H9 (cell line): ENCODE measurements at regions not wholly inside any gene's neighbourhood (a gene's known extent, or its start where the extent isn't known, plus 50 kb on each side); places are given as distances from the start of the nearest gene placed in this dataset.

Experiments used
- DNase-seq: peaks from one replicate; pipeline ENCODE4 v3.0.0-alpha.2; 2017
- H2AFZ ChIP-seq: one replicate; pipeline ENCODE4 v1.6.1; 2013; ENCODE audit warnings: mild to moderate bottlenecking, low read length, control low read depth, moderate library complexity
- H2AK5ac ChIP-seq: 2 replicates; pipeline ENCODE4 v1.6.1; 2013; ENCODE audit warnings: low read length, control low read depth, mixed read lengths; ENCODE audit not compliant: insufficient read length
- H2BK120ac ChIP-seq: one replicate; pipeline ENCODE4 v1.6.1; 2013; ENCODE audit warnings: low read depth, mild to moderate bottlenecking, low read length, control low read depth, inconsistent platforms; ENCODE audit not compliant: poor library complexity, severe bottlenecking
- H2BK12ac ChIP-seq: 2 replicates; pipeline ENCODE4 v1.6.1; 2013; ENCODE audit warnings: low read length, control low read depth, mixed read lengths, low read depth; ENCODE audit not compliant: insufficient read length
- H2BK15ac ChIP-seq: 2 replicates; pipeline ENCODE4 v1.6.1; 2013; ENCODE audit warnings: low read depth, low read length, control low read depth
- H2BK20ac ChIP-seq: one replicate; pipeline ENCODE4 v1.6.1; 2013; ENCODE audit warnings: low read depth, mild to moderate bottlenecking, low read length, control low read depth, inconsistent platforms; ENCODE audit not compliant: poor library complexity, severe bottlenecking
- H2BK5ac ChIP-seq: 2 replicates; pipeline ENCODE4 v1.6.1; 2013; ENCODE audit warnings: low read length, control low read depth, mixed read lengths; ENCODE audit not compliant: insufficient read length
- H3K14ac ChIP-seq: 2 replicates; pipeline ENCODE4 v1.6.1; 2013; ENCODE audit warnings: low read length, control low read depth; ENCODE audit not compliant: insufficient read depth
- H3K18ac ChIP-seq: 2 replicates; pipeline ENCODE4 v1.6.1; 2013; ENCODE audit warnings: low read depth, mild to moderate bottlenecking, mixed read lengths, low read length, control low read depth; ENCODE audit not compliant: insufficient read length
- H3K23ac ChIP-seq: 2 replicates; pipeline ENCODE4 v1.6.1; 2013; ENCODE audit warnings: low read length, control low read depth, mixed read lengths, low read depth; ENCODE audit not compliant: insufficient read length
- H3K23me2 ChIP-seq: 2 replicates; pipeline ENCODE4 v1.6.1; 2013; ENCODE audit warnings: low read depth, mild to moderate bottlenecking, mixed read lengths, low read length, control low read depth; ENCODE audit not compliant: insufficient read length, poor library complexity, severe bottlenecking
- H3K27ac ChIP-seq: 2 replicates; pipeline ENCODE4 v1.5.1; 2013; ENCODE audit warnings: low read length, control low read depth, mixed read lengths, low read depth; ENCODE audit not compliant: insufficient read length
- H3K27me3 ChIP-seq: 2 replicates; pipeline ENCODE4 v1.6.1; 2013; ENCODE audit warnings: low read length, control low read depth, inconsistent platforms; ENCODE audit not compliant: insufficient read depth
- H3K4ac ChIP-seq: 2 replicates; pipeline ENCODE4 v1.6.1; 2013; ENCODE audit warnings: low read depth, mild to moderate bottlenecking, control low read depth, inconsistent platforms, low read length, moderate library complexity
- H3K4me1 ChIP-seq: 2 replicates; pipeline ENCODE4 v1.6.1; 2013; ENCODE audit warnings: low read length, control low read depth, inconsistent platforms; ENCODE audit not compliant: insufficient read depth
- H3K4me2 ChIP-seq: 2 replicates; pipeline ENCODE4 v1.6.1; 2013; ENCODE audit warnings: low read length, control low read depth, mixed read lengths; ENCODE audit not compliant: insufficient read length, insufficient read depth
- H3K56ac ChIP-seq: 2 replicates; pipeline ENCODE4 v1.6.1; 2013; ENCODE audit warnings: low read depth, mild to moderate bottlenecking, mixed read lengths, low read length, control low read depth; ENCODE audit not compliant: insufficient read length
- H3K79me1 ChIP-seq: 2 replicates; pipeline ENCODE4 v1.6.1; 2013; ENCODE audit warnings: low read depth, mild to moderate bottlenecking, moderate library complexity, low read length, control low read depth, inconsistent platforms; ENCODE audit not compliant: insufficient read depth, poor library complexity, severe bottlenecking
- H3K79me2 ChIP-seq: 2 replicates; pipeline ENCODE4 v1.6.1; 2013; ENCODE audit warnings: low read length, control low read depth, inconsistent platforms; ENCODE audit not compliant: insufficient read depth
- H3K9ac ChIP-seq: 2 replicates; pipeline ENCODE4 v1.6.1; 2013; ENCODE audit warnings: low read length, control low read depth, mixed read lengths; ENCODE audit not compliant: insufficient read length; ENCODE audit errors: extremely low read depth
- H3K9me3 ChIP-seq: one replicate; pipeline ENCODE4 v1.6.1; 2013; ENCODE audit warnings: low read depth, low read length, inconsistent platforms; ENCODE audit not compliant: control insufficient read depth
- H3T11ph ChIP-seq: one replicate; pipeline ENCODE4 v1.6.1; 2013; ENCODE audit warnings: mild to moderate bottlenecking, low read length, control low read depth, inconsistent platforms
- H4K20me1 ChIP-seq: one replicate; pipeline ENCODE4 v1.6.1; 2013; ENCODE audit not compliant: control insufficient read depth, insufficient read length, insufficient read depth
- H4K5ac ChIP-seq: 2 replicates; pipeline ENCODE4 v1.6.1; 2013; ENCODE audit warnings: low read depth, mild to moderate bottlenecking, mixed read lengths, low read length, control low read depth; ENCODE audit not compliant: insufficient read length
- H4K8ac ChIP-seq: replicated peaks from 2 replicates; pipeline ENCODE4 v1.6.1; 2013; ENCODE audit warnings: low read length, control low read depth, mixed read lengths, low read depth; ENCODE audit not compliant: insufficient read length
- H4K91ac ChIP-seq: 2 replicates; pipeline ENCODE4 v1.6.1; 2013; ENCODE audit warnings: low read depth, mild to moderate bottlenecking, moderate library complexity, mixed read lengths, low read length, control low read depth; ENCODE audit not compliant: insufficient read length
- H3K27ac Mint-ChIP-seq, 3 experiments: 2 replicates in 2 of 3; 3 replicates in 1 of 3; pipeline ENCODE4 v1.8.0; 2020 to 2021; ENCODE audit warnings: mixed read lengths in 3 of 3, mild to moderate bottlenecking in 1 of 3, moderate library complexity in 1 of 3
- H3K27me3 Mint-ChIP-seq: 2 replicates; pipeline ENCODE4 v1.8.0; 2021; ENCODE audit warnings: low read depth, mild to moderate bottlenecking, moderate library complexity, mixed read lengths
- H3K36me3 Mint-ChIP-seq, 3 experiments: 2 replicates in 2 of 3; 3 replicates in 1 of 3; pipeline ENCODE4 v1.8.0; 2020 to 2021; ENCODE audit warnings: low read depth in 3 of 3, mixed read lengths in 3 of 3; ENCODE audit not compliant: insufficient read depth in 1 of 3
- H3K4me1 Mint-ChIP-seq, 2 experiments: 2 replicates each; pipeline ENCODE4 v1.8.0; 2020; ENCODE audit warnings: mixed read lengths in 2 of 2
- H3K4me3 Mint-ChIP-seq, 2 experiments: 2 replicates in 1 of 2; 3 replicates in 1 of 2; pipeline ENCODE4 v1.8.0; 2020 to 2021; ENCODE audit warnings: mild to moderate bottlenecking in 2 of 2, mixed read lengths in 2 of 2, moderate library complexity in 1 of 2
- H3K9me3 Mint-ChIP-seq, 2 experiments: 2 replicates in 1 of 2; 3 replicates in 1 of 2; pipeline ENCODE4 v1.8.0; 2020; ENCODE audit warnings: mild to moderate bottlenecking in 2 of 2, mixed read lengths in 2 of 2, moderate library complexity in 1 of 2
- CTCF ChIP-seq: fragments of 200-600 bp; sonication (generic); conservative IDR thresholded peaks from 3 replicates; pipeline ENCODE4 v1.8.0; 2021; ENCODE audit warnings: antibody characterized with exemption, mild to moderate bottlenecking
- WGBS: extraction: QIAGEN DNeasy Blood & Tissue Kit; methylation state at CpG from one replicate; pipeline ENCODE4 v1.1.7; 2013; ENCODE audit warnings: missing lambda C conversion rate, low lambda C conversion rate, mixed read lengths; ENCODE audit not compliant: insufficient read length; ENCODE audit errors: extremely low coverage; 5-methylcytosine and 5-hydroxymethylcytosine counted together

DNA sequence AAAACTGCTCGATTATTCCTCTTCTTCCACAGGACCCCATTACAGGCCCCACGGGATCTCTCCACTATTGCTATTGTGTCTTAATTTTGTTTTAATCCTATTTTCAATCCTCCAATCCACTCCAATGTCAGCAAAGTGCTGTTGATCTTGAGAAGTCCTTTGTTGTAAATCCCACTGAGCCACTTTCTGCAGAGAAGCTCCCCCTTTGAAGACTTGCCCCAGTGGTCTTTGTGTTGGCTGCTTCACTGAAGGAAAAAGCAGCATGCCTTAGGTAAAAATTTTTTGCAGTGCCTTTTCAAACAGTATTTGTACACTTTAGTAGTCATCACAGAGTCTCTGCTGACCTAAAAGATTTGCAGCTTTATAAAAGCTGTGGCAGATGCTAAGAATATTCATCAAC is 252.0 kb upstream of the SLC7A11 start:
- H2BK5ac ChIP-seq = no peak overlapping the region
- no peaks in the 10 kb centered on the region for H3K9me3 ChIP-seq
- H3K4me2 ChIP-seq = no peak overlapping the region
- H2BK12ac ChIP-seq = no peak overlapping the region
- H2AFZ ChIP-seq = no peak overlapping the region
- H3K56ac ChIP-seq = no peak overlapping the region
- no peaks in the 10 kb centered on the region for H3K27me3 ChIP-seq
- H3K14ac ChIP-seq = no peak overlapping the region
- no peak overlapping the region for H3T11ph ChIP-seq
- no peak overlapping the region for H3K18ac ChIP-seq
- no peak overlapping the region for H2AK5ac ChIP-seq
- Mint-ChIP-seq H3K27me3 (no peaks in the 10 kb centered on the region), H3K4me1 (no peaks in the 10 kb centered on the region; a peak in 1 of 4 replicates), H3K9me3 (peaks cover 8 to 13% of the 10 kb centered on the region in 2 experiments), H3K36me3 (peaks cover 0 to 7% (median 0%) of the 10 kb centered on the region in 3 experiments; a peak in 2 of 7 replicates), H3K4me3 (no peak overlapping the region), H3K27ac (no peak overlapping the region)
- no CpG with 5 or more reads among the region's 2 CpGs for WGBS
- H3K4me1 ChIP-seq = no peaks in the 10 kb centered on the region
- no peak overlapping the region for H4K8ac ChIP-seq
- H3K79me1 ChIP-seq = no peaks in the 10 kb centered on the region
- H4K5ac ChIP-seq = no peak overlapping the region
- no peak overlapping the region for H3K23ac ChIP-seq
- no peak overlapping the region for H4K91ac ChIP-seq
- H3K23me2 ChIP-seq = no peaks in the 10 kb centered on the region
- no peak overlapping the region for H3K27ac ChIP-seq
- H3K79me2 ChIP-seq = no peaks in the 10 kb centered on the region
- no peak overlapping the region for H3K9ac ChIP-seq
- DNase-seq = no peak
- TF ChIP-seq CTCF = no peak
- no peak overlapping the region for H2BK120ac ChIP-seq
- H3K4ac ChIP-seq = no peak overlapping the region
- no peak overlapping the region for H2BK15ac ChIP-seq
- no peak overlapping the region for H2BK20ac ChIP-seq
- no peaks in the 10 kb centered on the region for H4K20me1 ChIP-seq
